Activated CD4-positive, alpha-beta T cell treated with anti-CD3 and anti-CD28 coated beads, Interleukin-2, amount 50 U/mL, for 48 hours (primary cell): ENCODE measurements at regions not wholly inside any gene's neighbourhood (a gene's known extent, or its start where the extent isn't known, plus 50 kb on each side); places are given as distances from the start of the nearest gene placed in this dataset.
"Not testable (repeated sequence)": the region's sequence is repeated elsewhere in the genome, so short reads cannot be mapped to it uniquely, and the experiment has no call there.

Experiments
- DNase-seq, 2 experiments: peaks; one replicate each; pipeline ENCODE4 v3.0.0-alpha.2; 2020

DNA sequence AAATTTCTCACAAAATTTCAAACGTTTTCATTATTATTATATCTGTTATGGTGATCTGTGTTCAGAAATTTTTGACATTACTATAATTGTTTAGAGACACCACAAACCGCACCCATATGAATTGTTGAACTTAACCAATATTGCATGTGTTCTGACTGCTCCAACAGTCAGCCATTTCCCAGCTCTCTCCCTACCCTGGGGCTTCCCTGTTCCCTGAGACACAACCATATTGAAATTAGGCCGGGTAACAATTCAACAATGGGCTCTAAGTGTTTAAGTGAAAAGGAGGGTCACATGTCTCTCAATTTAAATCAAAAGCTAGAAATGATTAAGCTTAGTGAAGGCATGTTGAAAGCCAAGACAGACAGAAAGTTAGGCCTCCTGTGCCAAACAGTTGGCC is 424.0 kb downstream of the DSC3 start:
- no peak for DNase-seq

DNA sequence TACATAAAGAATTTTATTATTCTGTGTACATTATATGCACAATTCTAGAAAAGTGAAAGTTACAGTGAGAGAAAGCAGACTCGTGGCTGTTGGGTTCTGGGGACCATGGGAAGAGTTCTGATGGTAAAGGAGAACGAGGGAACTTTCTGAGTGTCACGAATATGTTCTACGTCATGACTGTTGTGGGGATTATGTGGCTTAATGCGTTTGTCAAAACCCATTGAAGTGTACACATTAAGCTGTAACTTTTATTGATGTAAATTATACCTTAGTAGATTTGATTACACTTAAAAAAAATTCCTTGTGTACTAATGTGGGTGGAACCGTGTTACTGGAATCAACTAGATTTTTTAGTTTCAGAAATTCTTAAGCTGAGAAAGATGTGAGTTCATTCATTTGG is 426.1 kb downstream of the DSC3 start:
- no peak for DNase-seq

DNA sequence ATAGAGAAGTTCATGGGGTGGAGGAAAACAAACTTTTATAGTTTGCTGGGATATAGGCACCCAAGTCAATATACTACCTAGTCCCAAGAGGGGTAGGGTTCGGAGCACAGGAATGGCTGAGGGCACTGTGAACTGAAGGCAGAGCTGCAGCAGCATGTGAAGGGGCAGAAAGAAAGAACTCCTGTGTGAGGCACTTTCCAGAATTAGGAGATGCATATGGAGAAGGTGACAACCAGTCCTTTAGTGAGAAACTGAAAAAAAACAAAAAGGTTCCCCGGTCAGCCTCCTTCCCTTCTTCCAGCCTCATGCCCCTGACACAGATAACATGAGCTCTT is 429.1 kb downstream of the DSC3 start:
- no peak for DNase-seq

DNA sequence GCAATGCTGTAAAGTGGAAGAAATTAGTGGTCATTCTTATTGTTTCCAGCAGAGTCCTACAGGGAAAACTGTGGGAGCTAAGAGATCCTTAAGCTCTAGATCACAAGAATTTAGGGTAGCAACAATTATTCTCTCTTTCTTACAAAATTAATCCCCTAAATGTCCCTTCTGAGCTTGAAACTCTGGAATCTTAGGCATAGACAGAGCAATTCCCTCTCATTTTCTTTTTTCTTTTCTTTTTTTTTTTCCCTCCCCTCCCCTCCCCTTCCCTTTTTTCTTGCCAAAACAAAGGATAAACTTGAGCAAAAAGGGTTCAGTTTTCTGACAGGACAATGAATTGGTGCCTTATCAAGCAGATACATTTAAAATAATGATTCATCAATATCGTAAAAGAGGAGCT is 441.0 kb downstream of the DSC3 start:
- DNase-seq: no peak

DNA sequence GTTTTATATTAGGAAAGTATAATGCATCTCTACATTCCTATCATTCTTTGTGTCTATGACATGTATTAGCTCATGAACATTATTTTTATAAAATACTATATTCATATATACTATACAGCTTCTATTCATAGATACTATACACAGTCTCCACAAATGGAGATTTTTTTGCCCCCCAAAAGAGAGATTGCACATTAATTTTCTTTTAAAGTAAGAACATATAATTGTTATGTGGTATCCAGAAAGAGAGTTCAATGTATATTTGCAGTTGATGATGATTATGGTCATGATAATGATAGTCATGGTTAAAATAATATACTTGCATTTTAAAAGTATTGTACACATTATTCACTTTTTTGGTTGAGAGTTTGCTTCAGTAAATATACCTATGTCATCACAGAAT is 445.3 kb downstream of the DSC3 start:
- no peak for DNase-seq

DNA sequence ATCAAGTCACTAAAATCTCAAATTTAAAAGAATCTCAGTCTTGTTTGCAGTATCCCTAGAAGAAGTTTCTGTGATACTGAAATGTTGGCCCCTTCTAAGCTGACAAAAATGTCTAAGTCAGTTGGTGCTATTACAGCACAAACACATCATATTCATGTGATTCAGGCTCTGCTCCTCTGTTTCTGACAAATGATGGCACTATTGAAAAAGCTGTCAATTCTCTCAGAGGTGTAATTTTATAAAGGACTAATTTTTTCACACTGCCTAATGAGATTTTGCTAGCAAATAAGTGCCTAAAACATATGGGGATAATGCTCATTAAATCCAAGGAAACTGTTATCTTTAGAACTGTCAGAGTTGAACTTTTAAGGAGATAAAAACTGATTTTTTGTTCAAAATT is 445.9 kb downstream of the DSC3 start:
- no peak for DNase-seq

DNA sequence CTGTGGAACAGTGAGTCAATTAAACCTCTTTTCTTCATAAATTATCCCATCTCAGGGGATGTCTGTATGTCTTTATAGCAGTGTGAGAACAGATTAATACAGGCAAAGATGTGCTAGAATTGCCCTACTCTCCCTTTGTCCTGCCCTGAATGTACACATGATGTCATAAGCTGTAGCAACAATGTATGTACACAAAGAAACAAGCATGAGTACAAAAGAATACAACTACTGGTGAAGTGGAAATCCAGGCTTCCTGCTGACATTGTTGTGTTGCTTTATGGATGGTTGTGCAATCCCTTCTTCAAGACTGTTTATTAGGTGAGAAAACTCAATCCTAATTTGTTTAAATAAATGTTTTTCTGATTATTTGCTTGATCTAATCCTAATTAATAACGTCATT is 446.6 kb downstream of the DSC3 start:
- DNase-seq: no peak

DNA sequence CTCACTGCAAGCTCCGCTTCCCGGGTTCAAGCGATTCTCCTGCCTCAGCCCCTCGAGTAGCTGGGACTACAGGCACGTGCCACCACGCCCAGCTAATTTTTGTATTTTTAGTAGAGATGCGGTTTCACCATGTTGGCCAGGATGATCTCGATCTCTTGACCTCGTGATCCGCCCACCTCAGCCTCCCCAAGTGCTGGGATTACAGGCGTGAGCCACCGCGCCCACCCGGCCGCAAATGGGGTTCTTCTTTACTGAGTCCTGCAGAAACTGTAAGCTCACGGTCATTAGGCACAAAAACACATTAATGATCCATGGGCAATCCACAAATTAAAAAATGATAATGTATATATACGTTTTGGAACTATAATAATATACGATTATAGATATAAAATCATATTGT is 447.6 kb downstream of the DSC3 start:
- not testable (repeated sequence) for DNase-seq

DNA sequence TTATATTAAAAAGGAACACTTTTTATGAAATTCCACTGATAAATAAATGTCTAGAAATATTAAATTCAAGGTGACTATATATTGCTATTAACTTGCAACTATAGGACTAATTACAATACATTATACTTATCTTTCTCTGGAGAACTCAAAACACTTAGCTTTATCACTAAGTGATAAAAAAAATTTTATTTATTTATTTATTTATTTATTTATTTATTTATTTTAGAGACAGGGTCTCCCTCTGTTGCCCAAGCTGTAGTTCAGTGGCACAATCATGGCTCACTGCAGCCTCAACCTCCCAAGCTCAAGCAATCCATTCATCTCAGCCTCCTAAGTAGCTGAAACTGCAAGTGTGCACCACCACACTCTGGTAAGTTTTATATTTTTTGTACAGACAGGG is 451.1 kb downstream of the DSC3 start:
- DNase-seq: no peak

DNA sequence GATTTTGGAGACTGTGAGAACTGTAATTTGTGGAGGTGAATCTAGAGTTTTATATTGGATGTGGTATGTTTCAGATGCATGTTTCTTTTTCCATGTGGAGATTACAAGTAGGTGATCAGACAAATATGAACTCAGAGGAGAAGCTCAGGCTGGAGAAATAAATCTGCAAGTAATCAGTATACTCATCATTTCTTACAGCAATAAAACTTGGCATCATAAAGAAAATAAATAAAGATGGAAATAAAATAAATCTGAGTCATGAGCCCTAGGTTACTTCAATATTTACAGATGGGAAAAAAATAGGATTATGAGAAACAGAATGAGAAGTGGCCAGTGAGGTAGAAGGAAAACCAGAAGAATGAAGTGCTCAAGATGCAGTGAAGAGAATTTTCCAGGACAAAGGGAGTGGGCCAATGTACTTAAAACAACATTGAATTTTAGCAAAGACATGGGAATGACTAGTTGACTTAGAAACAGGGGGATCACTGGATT is 453.8 kb downstream of the DSC3 start:
- DNase-seq: no peak

DNA sequence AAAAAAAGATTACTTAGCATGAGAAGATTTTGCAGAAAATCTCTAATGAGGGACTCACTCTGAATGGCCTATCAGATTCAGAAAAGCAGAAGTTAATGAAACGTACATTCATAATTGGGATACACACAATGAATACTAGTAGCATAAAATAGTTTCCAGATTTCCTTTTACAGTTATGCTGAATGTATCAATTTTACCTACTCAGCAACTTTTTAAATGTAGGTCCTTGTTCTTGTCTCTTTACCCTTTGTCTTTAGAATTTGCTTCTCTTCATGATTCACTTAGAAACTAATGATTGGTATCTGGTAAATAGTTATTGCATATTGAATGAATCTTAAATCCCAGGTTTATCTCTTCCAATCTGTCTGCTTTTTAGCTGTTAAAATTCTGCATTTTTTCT is 458.8 kb downstream of the DSC3 start:
- DNase-seq: no peak

DNA sequence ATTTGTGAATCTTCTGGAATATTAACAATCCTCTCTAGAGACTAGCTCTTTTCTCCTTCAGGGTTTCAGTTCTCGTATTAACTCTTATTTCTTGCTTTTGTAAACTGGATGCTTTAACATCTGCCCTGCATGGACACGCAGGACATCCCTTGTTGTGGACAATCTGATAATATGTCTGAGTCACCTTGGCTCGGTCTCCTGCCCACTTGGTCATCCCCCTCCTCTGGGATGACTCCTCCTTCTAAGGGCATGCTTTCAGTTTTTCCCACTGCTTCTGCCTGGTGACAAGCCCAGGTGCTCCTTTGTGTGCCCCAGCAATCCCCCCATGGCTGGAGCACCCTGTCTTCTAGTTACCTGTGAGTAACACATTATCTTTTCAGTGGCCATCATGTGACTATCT is 460.5 kb downstream of the DSC3 start:
- no peak for DNase-seq

DNA sequence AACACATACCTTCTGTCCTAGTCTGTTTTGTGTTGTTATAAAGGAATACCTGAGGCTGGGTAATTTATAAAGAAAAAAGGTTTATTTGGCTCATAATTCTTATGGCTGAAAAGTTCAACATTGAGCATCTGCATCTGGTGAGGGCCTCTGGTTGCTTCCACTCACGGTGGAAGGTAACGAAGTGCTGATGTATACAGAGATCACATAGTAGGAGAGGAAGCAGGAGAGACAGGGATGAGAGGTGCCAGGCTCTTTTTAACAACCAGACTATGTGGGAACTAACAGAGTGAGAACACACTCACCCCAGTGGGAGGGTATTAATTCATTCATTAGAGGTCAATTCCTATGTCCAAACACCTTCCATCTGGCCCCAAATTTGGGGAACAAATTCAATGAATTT is 463.8 kb downstream of the DSC3 start:
- DNase-seq: no peak

DNA sequence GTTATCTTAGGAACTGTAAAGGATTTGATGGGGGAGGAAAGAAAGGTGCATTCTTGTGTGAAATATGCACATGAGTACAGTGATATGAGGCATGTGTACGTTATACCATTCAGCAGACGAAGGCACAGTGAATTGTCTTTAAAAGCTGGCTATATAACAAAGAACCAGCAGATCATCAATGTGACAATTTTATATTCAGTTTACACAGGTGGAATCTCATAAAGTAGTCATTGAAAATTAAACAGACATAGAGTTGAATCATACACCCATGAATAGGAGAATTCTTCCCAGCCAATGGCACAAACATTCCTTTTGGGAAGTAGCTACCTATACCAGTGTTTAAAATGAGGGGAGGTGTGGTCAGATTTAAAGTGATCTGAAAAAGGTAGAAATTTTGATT is 470.3 kb downstream of the DSC3 start:
- no peak for DNase-seq

DNA sequence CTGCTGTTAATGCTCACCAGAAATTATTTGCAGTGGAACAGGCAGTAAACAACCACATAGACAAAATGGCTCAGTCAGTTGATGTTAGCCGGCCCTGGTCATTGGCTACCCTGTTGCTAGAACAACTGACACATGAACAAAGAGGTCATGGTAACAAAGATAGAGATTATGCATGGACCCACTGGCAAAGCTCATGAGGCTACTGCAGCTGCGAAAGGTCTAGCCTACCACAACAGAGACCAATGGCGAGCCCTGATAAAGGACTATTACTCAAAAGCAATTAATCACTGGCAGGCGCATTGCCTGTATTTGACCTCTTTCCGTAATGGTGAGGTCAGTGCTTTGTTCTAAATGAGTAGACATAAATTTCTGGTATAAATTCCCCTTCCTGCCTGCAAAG is 474.2 kb downstream of the DSC3 start:
- DNase-seq: no peak

DNA sequence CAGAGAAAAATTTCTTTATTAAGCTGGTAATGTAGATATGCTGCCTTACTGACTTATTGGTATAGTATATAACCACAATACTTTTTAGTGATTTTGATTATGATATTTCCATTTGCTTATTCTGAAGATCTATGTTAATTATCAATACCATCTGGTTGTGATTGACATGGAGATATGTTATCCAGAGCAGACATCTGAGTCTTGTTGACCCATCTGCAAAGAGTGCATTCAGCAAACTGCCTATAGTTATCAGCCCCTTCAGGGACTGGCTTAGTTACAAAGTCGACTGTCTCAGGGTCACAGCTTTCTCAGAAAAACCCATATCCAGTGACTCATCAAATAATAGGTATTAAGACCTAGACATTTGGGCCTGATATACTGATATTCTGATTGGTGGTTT is 475.7 kb downstream of the DSC3 start:
- no peak for DNase-seq

DNA sequence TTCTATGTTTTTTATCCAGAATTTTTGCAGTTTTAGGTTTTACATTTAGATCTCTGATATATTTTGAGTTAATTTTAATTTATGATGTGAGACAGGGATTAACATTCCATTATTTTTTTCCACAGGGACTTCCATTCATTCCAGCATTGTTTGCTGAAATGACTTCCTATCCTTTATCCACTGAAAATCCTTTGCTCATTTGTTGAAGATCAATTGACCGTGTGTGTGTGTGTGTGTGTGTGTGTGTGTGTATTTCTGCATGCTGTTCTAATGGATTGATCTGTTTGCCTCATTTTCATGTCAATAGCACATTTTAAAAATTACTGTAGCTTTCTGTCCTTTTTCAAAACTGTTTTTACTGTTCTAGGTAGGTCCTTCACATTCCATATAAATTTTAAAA is 480.3 kb downstream of the DSC3 start:
- DNase-seq: no peak

DNA sequence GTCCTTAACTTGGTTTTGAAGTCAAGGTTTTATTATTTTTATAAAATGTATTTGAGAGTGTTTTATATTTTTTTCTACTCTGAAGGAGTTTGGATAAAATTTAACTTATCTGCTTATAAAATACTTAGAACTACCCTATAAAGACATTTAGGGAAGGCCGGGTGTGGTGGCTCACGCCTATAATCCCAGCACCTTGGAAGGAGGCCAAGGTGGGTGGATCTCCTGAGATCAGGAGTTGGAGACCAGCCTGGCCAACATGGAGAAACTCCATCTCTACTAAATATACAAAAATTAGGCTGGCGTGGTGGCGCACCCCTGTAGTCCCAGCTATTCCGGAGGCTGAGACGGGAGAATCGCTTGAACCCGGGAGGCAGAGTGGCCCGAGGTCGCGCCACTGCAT is 486.4 kb downstream of the DSC3 start:
- DNase-seq: no peak

DNA sequence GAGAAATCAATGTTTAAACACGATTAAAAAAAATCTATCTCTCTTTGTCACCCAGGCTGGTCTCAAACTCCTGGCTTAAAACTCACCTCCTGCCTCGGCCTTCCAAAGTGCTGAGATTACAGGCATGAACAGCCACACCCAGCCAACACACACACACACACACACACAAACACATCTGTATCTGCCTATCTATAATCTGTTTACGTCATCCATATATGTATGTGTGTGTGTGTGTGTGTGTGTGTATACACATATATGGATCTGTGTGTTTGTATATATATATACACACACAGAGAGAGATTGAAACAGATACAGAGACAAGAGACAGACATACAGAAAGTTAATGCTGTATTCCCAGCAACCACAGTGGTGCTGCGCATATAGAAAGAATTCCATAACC is 497.1 kb downstream of the DSC3 start:
- no peak for DNase-seq

DNA sequence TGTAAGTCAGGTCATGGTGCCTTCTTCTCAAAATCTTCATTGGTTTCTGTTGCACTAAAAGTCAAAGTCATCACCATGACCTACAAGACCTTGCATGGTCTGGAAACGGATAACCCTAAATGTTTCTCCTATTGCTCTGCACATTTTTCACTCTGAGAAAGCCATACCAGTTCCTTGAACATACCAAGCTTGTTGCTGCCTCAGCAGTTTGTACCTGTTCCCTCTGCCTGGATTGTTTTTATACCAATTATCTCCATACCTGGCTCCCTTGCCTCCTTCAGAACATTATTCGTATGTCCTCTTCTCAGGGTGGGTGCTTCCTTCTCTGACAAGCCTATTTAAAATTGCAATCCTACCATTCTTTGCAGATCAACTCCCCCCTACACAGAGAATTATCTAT is 498.4 kb downstream of the DSC3 start:
- DNase-seq: no peak

DNA sequence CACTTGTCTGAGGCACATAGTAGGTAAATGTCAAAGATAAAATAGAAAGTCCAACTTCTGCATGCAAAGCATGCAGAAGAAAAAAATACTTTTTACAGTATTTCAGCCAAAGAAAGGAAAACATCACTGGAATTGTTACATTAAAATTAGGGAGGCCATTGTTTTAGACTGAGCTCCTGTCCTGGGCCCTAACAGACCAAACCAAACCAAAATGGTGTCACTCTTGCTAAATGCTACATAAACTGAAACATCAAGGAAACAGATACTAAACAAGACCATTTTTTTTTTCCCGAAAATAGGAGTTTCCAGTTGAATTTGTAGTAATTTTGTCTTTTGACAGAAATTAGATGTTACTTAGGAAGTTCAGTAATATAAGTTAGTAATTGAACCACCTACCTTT is 508.8 kb downstream of the DSC3 start:
- DNase-seq: no peak

DNA sequence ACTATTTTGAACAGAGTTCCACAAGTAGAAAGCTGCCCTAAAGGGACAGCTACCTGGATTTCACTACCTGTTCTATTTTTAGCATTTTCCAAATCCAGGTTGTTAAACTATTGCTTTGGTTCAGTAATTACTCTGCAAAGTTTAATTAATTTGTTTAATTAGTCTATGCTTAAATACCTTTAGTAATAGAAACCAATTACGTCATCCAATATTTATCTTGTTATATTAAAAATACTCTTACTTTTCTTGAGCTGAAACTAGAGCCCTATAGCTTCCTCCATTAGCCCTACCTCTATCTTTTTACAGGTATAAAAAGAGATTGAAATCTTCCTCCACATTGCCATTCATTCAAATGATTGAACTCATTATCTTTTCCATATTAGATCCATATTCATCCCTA is 514.6 kb downstream of the DSC3 start:
- DNase-seq: no peak

DNA sequence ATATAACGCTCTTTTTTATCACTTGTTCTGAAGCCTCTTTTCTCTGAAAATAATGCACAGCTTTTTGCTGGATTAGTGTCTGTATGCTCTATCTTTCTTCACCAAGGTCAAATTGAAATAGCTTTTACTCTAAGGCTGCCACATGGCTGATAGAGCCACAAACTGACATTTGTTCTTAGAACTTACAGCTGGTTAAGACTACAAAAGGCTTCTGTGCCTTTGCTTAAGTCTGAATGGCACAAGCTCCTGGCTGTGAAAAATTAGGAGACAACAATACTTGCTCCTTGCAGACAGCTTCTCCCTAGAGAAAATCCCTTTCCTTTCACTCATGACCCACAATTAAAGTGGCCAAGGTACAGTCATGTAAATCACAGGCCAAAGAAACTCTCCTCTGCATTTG is 515.3 kb downstream of the DSC3 start:
- DNase-seq: no peak

DNA sequence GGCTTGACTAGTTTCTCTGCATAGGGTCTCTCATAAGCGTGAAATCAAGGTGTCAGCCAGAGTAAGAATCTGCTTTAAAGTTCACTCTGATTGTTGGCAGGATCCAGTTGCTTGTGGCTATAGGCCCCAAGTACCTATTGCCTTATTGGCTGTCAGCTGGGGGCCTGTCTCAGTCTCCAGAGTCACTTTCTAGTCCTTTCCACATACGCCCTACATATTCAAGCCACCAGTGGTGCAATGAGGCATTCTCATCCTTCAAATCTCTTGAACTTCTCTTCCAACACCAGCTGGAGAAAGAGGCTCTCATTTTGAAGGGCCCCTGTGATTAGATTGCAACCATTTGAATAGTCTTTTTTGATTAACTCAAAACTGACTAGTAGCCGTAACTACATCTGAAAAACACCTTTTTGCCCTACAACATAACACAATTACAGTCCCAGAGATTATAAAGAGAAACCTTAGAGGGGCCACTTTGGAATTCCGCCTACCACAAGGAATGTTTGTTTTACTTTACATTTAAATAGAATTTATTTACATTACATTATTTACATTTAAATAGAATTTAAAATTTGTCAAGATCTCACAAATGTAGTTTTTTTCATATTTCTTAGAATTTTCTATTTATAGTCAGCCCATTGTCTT is 520.1 kb downstream of the DSC3 start:
- no peak for DNase-seq

DNA sequence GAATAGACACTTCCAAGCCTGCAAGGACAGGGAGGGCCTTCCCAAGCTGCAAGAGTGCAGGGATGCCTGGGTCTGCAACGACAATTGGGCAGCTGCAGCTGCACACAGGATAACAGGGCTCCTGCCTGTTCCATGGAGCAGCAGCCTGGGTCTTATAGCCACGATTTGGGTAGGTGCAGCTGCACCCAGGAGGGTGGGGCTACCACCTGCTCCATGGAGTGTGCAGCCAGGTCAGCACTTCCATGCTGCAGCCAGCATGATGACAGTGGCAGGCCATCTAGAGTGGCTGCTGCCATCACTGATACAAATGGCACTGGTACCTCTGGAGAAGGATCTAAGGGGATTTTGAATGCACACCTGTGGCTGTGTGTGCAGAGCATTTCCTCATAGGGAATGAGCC is 528.5 kb downstream of the DSC3 start:
- no peak for DNase-seq

DNA sequence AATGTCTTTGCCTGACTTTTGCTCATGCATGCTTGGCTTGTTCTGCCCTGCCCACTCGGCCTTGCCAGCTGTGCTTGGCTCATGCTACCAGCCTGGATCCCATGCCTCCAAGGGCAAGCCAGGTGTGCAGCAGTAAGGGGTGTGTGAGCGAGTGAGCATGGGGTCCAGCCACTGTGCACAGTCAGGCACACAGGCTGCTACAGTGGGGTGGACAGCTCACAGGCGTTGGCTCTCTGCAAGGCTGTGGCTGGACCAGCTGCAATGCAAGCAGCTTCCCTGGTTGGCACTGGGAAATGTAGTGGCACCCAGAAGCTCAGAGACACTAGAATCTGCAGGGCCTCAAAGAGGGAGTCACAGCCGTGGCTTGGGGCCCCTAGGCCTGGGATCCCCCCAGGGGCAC is 529.7 kb downstream of the DSC3 start:
- DNase-seq: no peak
